Urinary bladder (tissue), 3 donors: ENCODE measurements at regions not wholly inside any gene's neighbourhood (a gene's known extent, or its start where the extent isn't known, plus 50 kb on each side); places are given as distances from the start of the nearest gene placed in this dataset.
"Not testable (repeated sequence)": the region's sequence is repeated elsewhere in the genome, so short reads cannot be mapped to it uniquely, and the experiment has no call there.

Source experiments
- DNase-seq: peaks from one replicate; pipeline ENCODE4 v3.0.0-alpha.2; 2015; ENCODE audit errors: extremely low spot score
- H3K27ac ChIP-seq: one replicate; pipeline ENCODE4 v1.5.1; 2013; ENCODE audit warnings: low read depth, mild to moderate bottlenecking, moderate library complexity
- H3K36me3 ChIP-seq: one replicate; pipeline ENCODE4 v1.6.1; 2013; ENCODE audit warnings: mild to moderate bottlenecking, moderate library complexity; ENCODE audit not compliant: insufficient read depth
- H3K4me1 ChIP-seq: one replicate; pipeline ENCODE4 v1.6.1; 2013; ENCODE audit warnings: mild to moderate bottlenecking, moderate library complexity; ENCODE audit not compliant: insufficient read depth
- H3K4me3 ChIP-seq: one replicate; pipeline ENCODE4 v1.5.1; 2013; ENCODE audit warnings: low read depth, low read length
- WGBS: extraction: QIAGEN DNeasy Blood & Tissue Kit; methylation state at CpG from one replicate; pipeline ENCODE4 v1.1.7; 2013; 5-methylcytosine and 5-hydroxymethylcytosine counted together
- donor health status: healthy with polysubstance abuse.
- donor health status: healthy.

DNA sequence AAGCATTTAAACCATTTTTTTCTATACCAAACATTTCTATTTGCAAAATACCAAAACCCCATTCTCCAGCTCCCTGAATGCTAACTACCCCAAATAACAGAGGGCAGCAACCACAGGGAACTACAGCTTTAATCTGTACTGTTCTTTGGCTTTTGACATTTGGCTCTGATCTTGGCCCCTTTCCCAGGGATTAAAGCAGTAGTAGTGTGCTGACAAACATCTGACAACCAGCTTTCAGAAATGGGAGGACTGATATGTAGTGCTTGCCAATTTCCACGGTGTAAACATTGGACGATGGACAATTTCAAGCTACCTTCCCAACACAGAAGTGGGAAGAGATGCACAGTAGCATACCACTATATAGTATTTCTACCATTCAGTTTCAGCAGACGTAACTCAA, 88.4 kb upstream of the TEAD1 start:
- no peaks in the 10 kb centered on the region for H3K36me3 ChIP-seq
- DNase-seq = no peak
- WGBS = 39% methylated on average over 3 of the region's 3 CpGs
- no peak overlapping the region for H3K4me3 ChIP-seq
- no peak overlapping the region for H3K27ac ChIP-seq
- no peaks in the 10 kb centered on the region for H3K4me1 ChIP-seq

GRCh38 chr11:12587333-12587991, 86.8 kb upstream of the TEAD1 start:
- Histone ChIP-seq H3K4me1 (no peaks in the 10 kb centered on the region), H3K36me3 (no peaks in the 10 kb centered on the region), H3K27ac (no peak overlapping the region), H3K4me3 (no peak overlapping the region)
- 60% methylated on average over 6 of the region's 6 CpGs for WGBS
- peak; percentile 31 for DNase-seq

- H3K4me3 ChIP-seq = no peak overlapping the region
- no peak overlapping the region for H3K27ac ChIP-seq
- 91% methylated on average over 4 of the region's 4 CpGs for WGBS
- no peaks in the 10 kb centered on the region for H3K4me1 ChIP-seq
- no peak for DNase-seq
- H3K36me3 ChIP-seq = no peaks in the 10 kb centered on the region
Observed at GRCh38 chr11:12591706-12592105, 82.5 kb upstream of the TEAD1 start.

DNA sequence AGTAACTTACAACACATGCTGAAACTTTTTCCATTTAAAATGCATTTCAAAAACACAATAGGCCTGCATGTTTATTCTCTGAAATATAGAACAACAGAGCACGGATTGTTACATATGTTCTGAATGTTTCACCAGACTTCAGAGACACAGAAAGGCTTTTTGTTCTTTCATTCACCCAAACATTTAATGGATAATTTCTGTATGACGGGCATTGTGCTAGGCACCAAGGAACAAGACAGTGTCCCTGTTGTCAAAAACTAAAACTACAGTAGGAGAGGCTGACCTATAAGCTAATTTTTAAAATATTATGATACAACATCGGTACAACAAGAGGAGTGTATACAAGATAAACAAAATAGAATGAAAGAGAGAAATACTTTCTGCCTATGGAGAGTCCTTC, 81.9 kb upstream of the TEAD1 start:
- Histone ChIP-seq H3K27ac (no peak overlapping the region), H3K4me1 (no peaks in the 10 kb centered on the region), H3K4me3 (no peak overlapping the region), H3K36me3 (no peaks in the 10 kb centered on the region)
- WGBS = 89% methylated on average over 3 of the region's 3 CpGs
- DNase-seq = no peak

DNA sequence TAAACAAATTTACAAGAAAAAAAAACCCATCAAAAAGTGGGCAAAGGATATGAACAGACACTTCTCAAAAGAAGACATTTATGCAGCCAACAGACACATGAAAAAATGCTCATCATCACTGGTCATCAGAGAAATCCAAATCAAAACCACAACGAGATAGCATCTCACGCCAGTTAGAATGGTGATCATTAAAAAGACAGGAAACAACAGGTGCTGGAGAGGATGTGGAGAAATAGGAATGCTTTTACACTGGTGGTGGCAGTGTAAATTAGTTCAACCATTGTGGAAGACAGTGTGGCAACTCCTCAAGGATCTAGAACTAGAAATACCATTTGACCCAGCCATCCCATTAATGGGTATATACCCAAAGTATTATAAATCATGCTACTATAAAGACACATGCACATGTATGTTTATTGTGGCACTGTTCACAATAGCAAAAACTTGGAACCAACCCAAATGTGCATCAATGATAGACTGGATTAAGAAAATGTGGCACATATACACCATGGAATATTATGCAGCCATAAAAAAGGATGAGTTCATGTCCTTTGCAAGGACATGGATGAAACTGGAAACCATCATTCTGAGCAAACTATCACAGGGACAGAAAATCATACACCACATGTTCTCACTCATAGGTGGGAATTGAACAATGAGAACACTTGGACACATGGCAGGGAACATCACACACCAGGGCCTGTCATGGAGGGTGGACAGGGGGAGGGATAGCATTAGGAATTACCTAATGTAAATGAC, 79.0 kb upstream of the TEAD1 start:
- not testable (repeated sequence) for H3K36me3 ChIP-seq, H3K27ac ChIP-seq, H3K4me1 ChIP-seq, DNase-seq, H3K4me3 ChIP-seq
- 86% methylated on average over 2 of the region's 2 CpGs for WGBS

- no peaks in the 10 kb centered on the region for H3K36me3 ChIP-seq
- H3K4me3 ChIP-seq = no peak overlapping the region
- no peak for DNase-seq
- no peak overlapping the region for H3K27ac ChIP-seq
- no peaks in the 10 kb centered on the region for H3K4me1 ChIP-seq
- WGBS = 47% methylated on average over 7 of the region's 7 CpGs
Observed at GRCh38 chr11:12598330-12599256, 75.6 kb upstream of the TEAD1 start.

DNA sequence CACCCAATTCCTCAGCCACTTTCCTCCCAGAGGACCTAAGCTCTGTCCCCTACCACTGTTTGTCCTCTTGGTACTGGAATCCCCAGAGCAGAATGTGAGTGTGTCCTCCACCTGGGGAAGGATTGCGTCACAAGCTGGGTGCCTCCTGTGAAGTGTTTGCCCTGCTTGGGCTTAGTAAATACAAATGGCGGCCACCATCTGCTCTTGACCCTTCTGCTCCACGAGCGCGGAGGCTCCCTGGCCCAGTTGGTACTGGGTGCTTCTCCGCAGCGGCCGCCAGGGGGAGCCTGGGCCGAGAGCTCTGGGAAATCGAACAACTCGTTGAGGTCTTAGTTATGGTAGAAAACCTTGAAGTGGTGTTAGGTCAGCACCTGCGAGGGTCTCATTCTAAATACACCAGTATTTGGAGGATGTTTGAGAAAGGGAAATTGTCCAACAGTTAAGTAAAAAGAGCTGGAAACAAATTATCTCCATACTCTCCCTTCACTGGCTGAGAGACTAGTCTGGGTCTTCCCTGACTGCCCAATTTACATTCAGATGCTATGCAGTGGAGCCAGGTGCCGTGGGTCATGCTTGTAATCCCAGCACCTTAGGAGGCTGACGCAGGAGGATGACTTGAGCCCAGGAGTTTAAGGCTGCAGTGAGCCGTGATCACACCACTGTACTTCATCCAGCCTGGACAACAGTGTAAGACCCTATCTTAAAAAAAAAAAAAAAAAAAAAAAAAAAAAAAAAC, 74.6 kb upstream of the TEAD1 start:
- Histone ChIP-seq H3K4me3 (no peak overlapping the region), H3K36me3 (no peaks in the 10 kb centered on the region), H3K27ac (no peak overlapping the region), H3K4me1 (no peaks in the 10 kb centered on the region)
- 65% methylated on average over 15 of the region's 15 CpGs for WGBS
- no peak for DNase-seq

DNA sequence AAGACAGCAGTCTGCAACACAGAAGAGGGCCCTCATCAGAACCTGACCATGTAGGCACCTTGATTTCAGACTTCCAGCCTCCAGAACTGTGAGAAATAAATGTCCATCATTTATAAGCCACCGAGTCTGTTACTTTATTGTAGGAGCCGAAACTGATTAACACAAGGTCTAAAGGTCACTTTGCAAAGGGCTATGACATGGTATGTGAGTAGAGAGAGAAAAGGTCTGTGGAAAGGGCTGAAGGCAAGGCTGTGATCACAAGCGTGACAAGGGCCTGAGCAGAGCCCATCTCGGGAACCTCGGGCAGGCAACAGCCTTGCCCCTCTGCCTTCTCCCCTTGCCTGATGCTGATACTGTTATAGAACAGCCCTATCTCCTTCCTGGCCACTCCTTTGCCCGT, 73.4 kb upstream of the TEAD1 start:
- Histone ChIP-seq H3K27ac (no peak overlapping the region), H3K4me3 (no peak overlapping the region), H3K36me3 (no peaks in the 10 kb centered on the region), H3K4me1 (no peaks in the 10 kb centered on the region)
- whole genome bisulfite sequencing = 75% methylated on average over 6 of the region's 6 CpGs
- no peak for DNase-seq

DNA sequence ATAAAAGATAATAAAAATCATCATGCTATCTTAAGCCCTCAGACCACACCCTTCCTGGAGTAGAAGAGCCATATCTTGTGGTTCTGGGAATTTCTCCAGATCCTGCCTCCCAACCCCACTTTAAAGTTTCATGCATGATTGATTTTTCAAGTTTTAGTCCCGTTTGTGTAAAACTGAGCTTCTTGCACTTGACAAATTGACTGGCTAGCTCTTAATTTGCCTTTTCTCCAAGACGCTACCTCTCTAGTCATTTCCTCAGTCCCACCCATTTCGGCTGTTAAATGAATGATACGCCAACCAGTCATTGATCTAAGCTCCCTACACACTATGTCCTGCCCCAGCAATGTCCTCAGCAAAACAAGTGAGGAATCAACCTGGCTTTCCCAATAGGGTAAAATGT, 71.8 kb upstream of the TEAD1 start:
- no peak for DNase-seq
- Histone ChIP-seq H3K36me3 (no peaks in the 10 kb centered on the region), H3K4me1 (no peaks in the 10 kb centered on the region), H3K27ac (no peak overlapping the region), H3K4me3 (no peak overlapping the region)
- WGBS = 75% methylated on average over 4 of the region's 4 CpGs

DNA sequence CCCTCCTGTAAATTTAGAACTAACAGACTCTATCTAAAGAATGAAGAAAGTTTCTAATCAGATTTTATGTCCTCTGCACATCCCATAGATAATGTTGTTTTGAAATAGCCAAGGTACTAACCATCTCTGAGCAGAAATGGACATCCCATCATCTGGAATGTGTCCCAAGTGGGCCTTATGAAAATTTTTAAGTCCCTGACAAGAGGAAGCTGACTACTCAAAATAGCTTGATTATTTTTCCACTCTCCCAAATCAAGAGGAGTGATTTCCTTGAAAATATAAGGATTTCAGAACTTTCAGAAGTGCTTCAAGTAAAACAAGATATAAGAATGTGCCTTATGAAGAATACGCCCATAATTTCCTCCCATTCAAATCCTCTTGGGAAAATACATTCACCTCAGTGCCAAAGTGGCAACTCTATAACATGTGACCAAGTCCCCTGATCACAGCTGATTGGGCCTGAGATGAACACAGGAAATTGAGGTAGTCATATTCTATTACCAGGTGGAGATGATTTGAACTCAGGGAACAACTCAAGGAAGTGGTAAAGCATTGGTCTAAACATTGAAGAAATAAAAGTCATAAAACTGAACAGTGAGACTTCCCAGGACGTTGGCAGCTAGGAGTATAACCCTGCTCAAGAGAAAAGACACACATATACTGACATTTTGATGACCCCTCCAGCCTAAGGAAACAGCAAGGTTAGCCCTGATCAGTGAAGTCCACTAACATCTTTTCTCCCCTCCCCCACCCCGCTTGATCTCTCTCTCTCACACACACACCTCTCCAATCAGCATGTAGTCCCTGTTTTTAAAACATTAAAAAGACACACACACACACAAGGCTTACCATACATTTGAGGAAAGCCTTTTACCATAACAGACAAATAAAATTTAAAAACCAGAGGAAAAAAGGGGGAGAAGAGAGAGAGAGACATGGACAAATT, 70.8 kb upstream of the TEAD1 start:
- Histone ChIP-seq H3K36me3 (no peaks in the 10 kb centered on the region), H3K4me3 (no peak overlapping the region), H3K4me1 (no peaks in the 10 kb centered on the region), H3K27ac (no peak overlapping the region)
- 77% methylated on average over 3 of the region's 3 CpGs for WGBS
- DNase-seq = no peak

DNA sequence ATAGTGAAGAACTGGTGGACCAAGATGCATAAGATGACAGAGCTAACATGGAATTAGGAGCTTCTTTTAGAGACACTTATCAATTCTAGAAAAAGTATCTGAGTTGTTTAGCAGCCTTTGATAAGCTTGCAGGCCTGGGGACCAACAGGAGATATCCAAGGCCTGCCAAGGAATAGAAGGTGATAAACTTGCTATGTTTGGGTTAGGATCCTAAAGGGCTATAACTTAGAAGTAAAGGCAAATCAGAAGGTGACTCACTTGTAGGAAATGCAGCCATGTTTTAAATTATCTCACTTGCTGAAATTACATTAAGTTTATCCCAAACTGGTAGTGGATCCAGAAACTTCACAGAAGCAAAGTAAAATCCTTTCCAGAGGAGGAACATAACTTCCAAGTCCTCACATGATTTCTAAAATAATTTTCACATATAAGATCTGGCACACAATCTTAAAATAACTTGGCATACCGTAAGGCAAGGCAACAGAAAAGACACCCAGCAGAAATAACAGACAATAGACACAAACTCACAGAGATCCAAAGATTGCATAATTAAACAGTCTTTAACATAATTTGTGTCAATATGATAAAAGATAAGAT, 69.6 kb upstream of the TEAD1 start:
- DNase-seq = no peak
- H3K4me3 ChIP-seq = no peak overlapping the region
- H3K27ac ChIP-seq = no peak overlapping the region
- H3K36me3 ChIP-seq = no peaks in the 10 kb centered on the region
- 58% methylated on average over 1 of the region's 1 CpG for WGBS
- H3K4me1 ChIP-seq = no peaks in the 10 kb centered on the region

GRCh38 chr11:12606597-12606996, 67.6 kb upstream of the TEAD1 start:
- no peak overlapping the region for H3K27ac ChIP-seq
- no peaks in the 10 kb centered on the region for H3K4me1 ChIP-seq
- H3K4me3 ChIP-seq = no peak overlapping the region
- WGBS = 42% methylated on average over 2 of the region's 2 CpGs
- no peaks in the 10 kb centered on the region for H3K36me3 ChIP-seq
- no peak for DNase-seq
